B cell (primary cell): ENCODE measurements at regions not wholly inside any gene's neighbourhood (a gene's known extent, or its start where the extent isn't known, plus 50 kb on each side); places are given as distances from the start of the nearest gene placed in this dataset.

Experiments
- ATAC-seq: fragments of 200-7000 bp; cut with Tn5 transposase; one replicate; pipeline ENCODE4 v1.10.0; 2021; ENCODE audit warnings: low read depth, mild to moderate bottlenecking, moderate number of reproducible peaks, moderate library complexity
- CTCF ChIA-PET: fragments of 350-600 bp; sonication (Branson Sonifier 250); formaldehyde crosslinking; loops from one replicate; lab custom pipeline; 2021; ENCODE audit warnings: antibody characterized with exemption, inconsistent platforms; lab: Charles Lee
- POLR2A ChIA-PET: fragments of 350-600 bp; sonication (Branson Sonifier 250); formaldehyde crosslinking; loops from one replicate; lab custom pipeline; 2021; ENCODE audit warnings: antibody characterized with exemption; lab: Charles Lee
- DNase-seq: peaks from one replicate; pipeline ENCODE4 v3.0.0; 2013
- H2AFZ ChIP-seq: 2 replicates; pipeline ENCODE4 v1.6.1; 2012; ENCODE audit warnings: mild to moderate bottlenecking, low read depth, low read length; ENCODE audit not compliant: insufficient read depth, poor library complexity, severe bottlenecking
- H3K27ac ChIP-seq, 2 donors: 1 replicate in 1 of 2; 2 replicates in 1 of 2; pipeline ENCODE4 v1.5.1; 2012 to 2013; ENCODE audit warnings: low read length in 2 of 2, mild to moderate bottlenecking in 2 of 2, moderate library complexity in 1 of 2
- H3K27me3 ChIP-seq, 4 experiments: fragments of 200-600 bp in 1 of 4; sonication (generic) in 1 of 4; replicated peaks in 1 of 4; 1 replicate in 2 of 4; 2 replicates in 2 of 4; pipeline versions ENCODE4 v1.6.1 to v1.7.0; 2013 to 2016; ENCODE audit warnings: low read length in 3 of 4, mild to moderate bottlenecking in 2 of 4, mixed read lengths in 1 of 4, moderate library complexity in 1 of 4; ENCODE audit not compliant: insufficient read depth in 4 of 4, control insufficient read depth in 3 of 4; ENCODE audit errors: control extremely low read depth in 1 of 4
- H3K36me3 ChIP-seq, 2 experiments: replicated peaks in 1 of 2; 1 replicate in 1 of 2; 2 replicates in 1 of 2; pipeline versions ENCODE4 v1.6.1 to v1.7.1; 2013; ENCODE audit warnings: low read length in 1 of 2; ENCODE audit not compliant: insufficient read depth in 2 of 2, control insufficient read depth in 1 of 2; ENCODE audit errors: control extremely low read depth in 1 of 2, extremely low read depth in 1 of 2
- H3K4me1 ChIP-seq, 2 donors: fragments of 200-600 bp in 1 of 2; sonication (generic) in 1 of 2; 1 replicate in 1 of 2; 2 replicates in 1 of 2; pipeline versions ENCODE4 v1.5.1 to v1.6.1; 2013 to 2017; ENCODE audit warnings: low read length in 2 of 2; ENCODE audit not compliant: control insufficient read depth in 2 of 2, insufficient read depth in 2 of 2
- H3K4me2 ChIP-seq: replicated peaks from 2 replicates; pipeline ENCODE3; 2012; ENCODE audit warnings: mild to moderate bottlenecking, low read depth, low read length; ENCODE audit not compliant: poor library complexity, severe bottlenecking
- H3K4me3 ChIP-seq, 5 experiments: fragments of 200-600 bp in 1 of 5; sonication (generic) in 1 of 5; 1 replicate in 3 of 5; 2 replicates in 2 of 5; pipeline versions ENCODE4 v1.5.1 to v1.7.0; 2011 to 2016; ENCODE audit warnings: low read length in 4 of 5, mild to moderate bottlenecking in 4 of 5, low read depth in 2 of 5, control low read depth in 1 of 5, moderate library complexity in 1 of 5; ENCODE audit not compliant: insufficient read depth in 1 of 5; ENCODE audit errors: control extremely low read depth in 1 of 5, extremely low read depth in 1 of 5
- H3K79me2 ChIP-seq: fragments of 200-600 bp; sonication (generic); one replicate; pipeline ENCODE4 v1.6.0; 2016; ENCODE audit warnings: low read length; ENCODE audit not compliant: control insufficient read depth, insufficient read depth
- H3K9ac ChIP-seq: fragments of 200-600 bp; sonication (generic); 2 replicates; pipeline ENCODE4 v1.6.1; 2017; ENCODE audit warnings: mild to moderate bottlenecking, low read length, moderate library complexity
- H3K9me3 ChIP-seq, 3 donors: one replicate each; pipeline versions ENCODE4 v1.6.1 to v1.7.1; 2013; ENCODE audit warnings: low read length in 2 of 3; ENCODE audit not compliant: control insufficient read depth in 2 of 3, insufficient read depth in 1 of 3; ENCODE audit errors: control extremely low read depth in 1 of 3
- H4K20me1 ChIP-seq: 2 replicates; pipeline ENCODE4 v1.6.0; 2012; ENCODE audit warnings: mild to moderate bottlenecking, low read length; ENCODE audit not compliant: insufficient read depth, control insufficient read depth, poor library complexity, severe bottlenecking
- H3K27ac Mint-ChIP-seq: one replicate; pipeline ENCODE4 v1.8.0; 2021; ENCODE audit warnings: mixed read lengths
- H3K27me3 Mint-ChIP-seq: one replicate; pipeline ENCODE4 v1.8.0; 2021; ENCODE audit warnings: mixed read lengths
- H3K4me1 Mint-ChIP-seq: one replicate; pipeline ENCODE4 v1.8.0; 2021; ENCODE audit warnings: mixed read lengths
- H3K4me3 Mint-ChIP-seq: one replicate; pipeline ENCODE4 v1.8.0; 2021; ENCODE audit warnings: mixed read lengths
- H3K9me3 Mint-ChIP-seq: one replicate; pipeline ENCODE4 v1.8.0; 2022; ENCODE audit warnings: mixed read lengths; ENCODE audit not compliant: insufficient read depth
- EZH2 ChIP-seq: IDR thresholded peaks from 2 replicates; pipeline ENCODE4 v1.6.1; 2012; ENCODE audit warnings: borderline replicate concordance, low read depth, mild to moderate bottlenecking, moderate library complexity, low read length; ENCODE audit not compliant: insufficient read depth, poor library complexity, severe bottlenecking
- WGBS: methylation state at CpG from one replicate; pipeline ENCODE4 v1.1.5; 2013; ENCODE audit warnings: missing lambda C conversion rate; ENCODE audit not compliant: insufficient coverage; 5-methylcytosine and 5-hydroxymethylcytosine counted together
- intact Hi-C: fragments of 100-400 bp; cut with micrococcal nuclease; formaldehyde crosslinking; loops from one replicate; pipeline ENCODE4 v1.10.0; 2022
- TF ChIP-seq, protein P1 (sequence below): fragments of 200-600 bp; IDR thresholded peaks from one replicate; pipeline ENCODE4 v1.8.0; 2022; ENCODE audit warnings: antibody characterized with exemption, mild to moderate bottlenecking

DNA sequence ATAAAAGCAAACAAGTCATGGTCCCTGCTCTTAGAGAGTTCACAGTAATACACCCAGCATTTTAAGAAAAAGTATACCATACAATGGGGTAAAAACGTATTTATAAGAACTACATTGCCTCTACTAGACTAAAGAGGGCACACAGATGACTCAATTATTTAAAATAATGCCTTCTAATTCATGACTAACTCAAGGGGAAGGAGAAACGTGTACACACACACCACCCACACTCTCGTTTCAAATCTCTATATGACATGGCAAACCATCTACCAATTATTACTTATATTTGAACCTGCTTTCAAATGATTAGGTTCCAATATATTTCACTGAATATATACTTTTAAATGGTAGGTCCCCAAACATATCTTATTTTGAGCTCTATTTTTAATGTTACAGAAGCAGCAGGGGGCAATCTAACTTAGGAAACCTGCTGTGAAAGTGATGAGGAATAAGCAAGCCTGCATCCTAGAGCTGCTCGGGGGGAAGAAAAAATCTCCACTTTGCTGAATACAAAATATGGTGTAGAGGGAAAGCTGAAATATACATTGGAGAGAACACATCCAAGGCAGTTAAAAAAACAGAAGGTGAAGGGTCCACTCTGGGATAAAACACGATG is 232.4 kb upstream of the PSMD7 start:
- H3K9ac ChIP-seq, result no peak overlapping the region
- no peak for TF ChIP-seq EZH2
- TF ChIP-seq, protein P1, sequence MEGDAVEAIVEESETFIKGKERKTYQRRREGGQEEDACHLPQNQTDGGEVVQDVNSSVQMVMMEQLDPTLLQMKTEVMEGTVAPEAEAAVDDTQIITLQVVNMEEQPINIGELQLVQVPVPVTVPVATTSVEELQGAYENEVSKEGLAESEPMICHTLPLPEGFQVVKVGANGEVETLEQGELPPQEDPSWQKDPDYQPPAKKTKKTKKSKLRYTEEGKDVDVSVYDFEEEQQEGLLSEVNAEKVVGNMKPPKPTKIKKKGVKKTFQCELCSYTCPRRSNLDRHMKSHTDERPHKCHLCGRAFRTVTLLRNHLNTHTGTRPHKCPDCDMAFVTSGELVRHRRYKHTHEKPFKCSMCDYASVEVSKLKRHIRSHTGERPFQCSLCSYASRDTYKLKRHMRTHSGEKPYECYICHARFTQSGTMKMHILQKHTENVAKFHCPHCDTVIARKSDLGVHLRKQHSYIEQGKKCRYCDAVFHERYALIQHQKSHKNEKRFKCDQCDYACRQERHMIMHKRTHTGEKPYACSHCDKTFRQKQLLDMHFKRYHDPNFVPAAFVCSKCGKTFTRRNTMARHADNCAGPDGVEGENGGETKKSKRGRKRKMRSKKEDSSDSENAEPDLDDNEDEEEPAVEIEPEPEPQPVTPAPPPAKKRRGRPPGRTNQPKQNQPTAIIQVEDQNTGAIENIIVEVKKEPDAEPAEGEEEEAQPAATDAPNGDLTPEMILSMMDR, result no peak
- Mint-ChIP-seq H3K9me3 (no peaks in the 10 kb centered on the region), H3K4me3 (no peak overlapping the region), H3K4me1 (no peaks in the 10 kb centered on the region), H3K27ac (no peak overlapping the region), H3K27me3 (no peaks in the 10 kb centered on the region)
- POLR2A ChIA-PET, result no interaction called here
- no peak overlapping the region for H3K27ac ChIP-seq
- peaks cover 0 to 2% (median under 1%) of the 10 kb centered on the region in 3 donors for H3K9me3 ChIP-seq
- no peaks in the 10 kb centered on the region for H3K27me3 ChIP-seq
- CTCF ChIA-PET, result no interaction called here
- WGBS, result no CpG with 5 or more reads among the region's 5 CpGs
- no peaks in the 10 kb centered on the region for H3K79me2 ChIP-seq
- no peaks in the 10 kb centered on the region for H4K20me1 ChIP-seq
- intact Hi-C loops, result no loop called here
- no peak overlapping the region for H2AFZ ChIP-seq
- ATAC-seq (no peak), DNase-seq (no peak)
- H3K4me2 ChIP-seq, result no peak overlapping the region
- H3K4me3 ChIP-seq, result no peak overlapping the region
- H3K36me3 ChIP-seq, result no peaks in the 10 kb centered on the region
- no peaks in the 10 kb centered on the region for H3K4me1 ChIP-seq

DNA sequence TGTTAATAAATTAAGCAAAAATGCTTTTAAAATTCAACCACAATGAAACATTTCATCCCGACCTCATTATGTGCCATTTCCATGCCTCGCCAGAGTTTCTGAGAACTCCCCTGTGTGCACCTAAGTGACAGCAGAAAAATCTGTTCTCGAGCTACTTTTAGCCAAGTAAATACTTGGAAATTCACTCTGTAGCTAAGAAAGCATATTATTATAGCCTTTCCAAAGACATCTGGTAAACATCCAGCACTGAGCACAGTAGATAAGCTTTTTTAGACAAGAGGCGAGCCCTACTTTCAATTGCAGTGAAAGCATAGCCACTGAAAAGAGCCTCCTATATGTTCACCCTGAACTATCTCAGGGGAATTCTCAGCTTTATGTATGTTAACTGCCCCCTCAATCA is 242.8 kb upstream of the PSMD7 start:
- no peaks in the 10 kb centered on the region for H3K27me3 Mint-ChIP-seq
- H3K4me1 Mint-ChIP-seq, result no peaks in the 10 kb centered on the region
- no peak overlapping the region for H3K27ac Mint-ChIP-seq
- POLR2A ChIA-PET, result no interaction called here
- Histone ChIP-seq H3K27ac (no peak overlapping the region), H3K4me1 (no peaks in the 10 kb centered on the region), H4K20me1 (no peaks in the 10 kb centered on the region), H3K4me3 (no peak overlapping the region), H3K36me3 (no peaks in the 10 kb centered on the region), H3K79me2 (no peaks in the 10 kb centered on the region), H3K27me3 (no peaks in the 10 kb centered on the region), H2AFZ (no peak overlapping the region), H3K9me3 (peaks cover 0 to 2% (median 0%) of the 10 kb centered on the region in 3 donors), H3K9ac (no peak overlapping the region), H3K4me2 (no peak overlapping the region)
- intact Hi-C loops, result no loop called here
- H3K4me3 Mint-ChIP-seq, result no peak overlapping the region
- CTCF ChIA-PET, result no interaction called here
- DNase-seq, result no peak
- TF ChIP-seq, protein P1, result no peak
- no peak for TF ChIP-seq EZH2
- H3K9me3 Mint-ChIP-seq, result peaks cover 6% of the 10 kb centered on the region
- WGBS, result 4% methylated on average over 3 of the region's 4 CpGs
- ATAC-seq, result no peak
